ENCODE measurements at regions not wholly inside any gene's neighbourhood (a gene's known extent, or its start where the extent isn't known, plus 50 kb on each side); places are given as distances from the start of the nearest gene placed in this dataset.
"Not testable (repeated sequence)": the region's sequence is repeated elsewhere in the genome, so short reads cannot be mapped to it uniquely, and the experiment has no call there.

- Histone ChIP-seq H3K36me3 (ENCODE audit: control insufficient read depth in 5 of 5, insufficient read depth in 5 of 5, low read length in 5 of 5) (no peaks in the 10 kb centered on the region), H3K9ac (ENCODE audit: low read length in 5 of 5) (no peak overlapping the region), H3K27ac (ENCODE audit: low read depth, low read length) (no peak overlapping the region), H3K9me3 (ENCODE audit: control insufficient read depth in 5 of 5, low read length in 5 of 5) (peaks cover 0 to 3% (median 0%) of the 10 kb centered on the region in 5 donors), H3K4me1 (ENCODE audit: control insufficient read depth in 5 of 5, insufficient read depth in 5 of 5, low read length in 5 of 5) (no peaks in the 10 kb centered on the region), H3K4me3 (ENCODE audit: low read depth in 1 of 5, low read length in 5 of 5) (no peak overlapping the region), H3K27me3 (ENCODE audit: control insufficient read depth in 5 of 5, insufficient read depth in 4 of 5, low read length in 5 of 5) (no peaks in the 10 kb centered on the region)
These were observed 102.9 kb upstream of the ETV1 start for GRCh38 chr7:14092331-14092730.

GRCh38 chr7:14085901-14086300 is 96.4 kb upstream of the ETV1 start:
- Histone ChIP-seq H3K9ac (ENCODE audit: low read length in 5 of 5) (no peak overlapping the region), H3K36me3 (ENCODE audit: control insufficient read depth in 5 of 5, insufficient read depth in 5 of 5, low read length in 5 of 5) (no peaks in the 10 kb centered on the region), H3K4me3 (ENCODE audit: low read depth in 1 of 5, low read length in 5 of 5) (no peak overlapping the region), H3K27ac (ENCODE audit: low read depth, low read length) (no peak overlapping the region), H3K9me3 (ENCODE audit: control insufficient read depth in 5 of 5, low read length in 5 of 5) (peaks cover 0 to 16% (median 12%) of the 10 kb centered on the region in 5 donors), H3K27me3 (ENCODE audit: control insufficient read depth in 5 of 5, insufficient read depth in 4 of 5, low read length in 5 of 5) (no peaks in the 10 kb centered on the region), H3K4me1 (ENCODE audit: control insufficient read depth in 5 of 5, insufficient read depth in 5 of 5, low read length in 5 of 5) (no peaks in the 10 kb centered on the region)

GRCh38 chr7:14083761-14084160 is 94.3 kb upstream of the ETV1 start:
- Histone ChIP-seq H3K27ac (ENCODE audit: low read depth, low read length) (no peak overlapping the region), H3K4me3 (ENCODE audit: low read depth in 1 of 5, low read length in 5 of 5) (no peak overlapping the region), H3K36me3 (ENCODE audit: control insufficient read depth in 5 of 5, insufficient read depth in 5 of 5, low read length in 5 of 5) (no peaks in the 10 kb centered on the region), H3K9me3 (ENCODE audit: control insufficient read depth in 5 of 5, low read length in 5 of 5) (peaks cover 0 to 16% (median 12%) of the 10 kb centered on the region in 5 donors), H3K27me3 (ENCODE audit: control insufficient read depth in 5 of 5, insufficient read depth in 4 of 5, low read length in 5 of 5) (no peaks in the 10 kb centered on the region), H3K9ac (ENCODE audit: low read length in 5 of 5) (no peak overlapping the region), H3K4me1 (ENCODE audit: control insufficient read depth in 5 of 5, insufficient read depth in 5 of 5, low read length in 5 of 5) (no peaks in the 10 kb centered on the region)

DNA sequence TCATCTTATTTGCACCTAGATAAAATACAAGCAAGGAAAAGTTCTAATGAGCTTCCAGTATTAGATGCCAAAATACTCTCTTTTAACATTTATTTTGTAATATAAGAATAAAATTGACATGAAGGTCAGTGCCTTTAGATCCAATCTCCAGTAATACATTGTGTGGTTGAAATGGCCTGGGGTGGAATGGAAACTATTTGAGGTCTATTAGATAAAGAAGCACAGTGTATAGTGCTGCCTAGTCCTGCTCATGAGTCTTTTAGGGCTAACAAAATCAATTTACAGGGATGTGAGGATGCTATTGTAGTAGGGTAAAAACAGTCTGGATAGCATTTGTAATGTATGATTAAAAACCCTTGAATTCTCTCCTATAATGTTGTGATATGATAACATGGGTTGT is 84.5 kb upstream of the ETV1 start:
- no peak overlapping the region for H3K4me3 ChIP-seq (ENCODE audit: low read depth in 1 of 5, low read length in 5 of 5)
- no peaks in the 10 kb centered on the region for H3K27me3 ChIP-seq (ENCODE audit: control insufficient read depth in 5 of 5, insufficient read depth in 4 of 5, low read length in 5 of 5)
- H3K36me3 ChIP-seq (ENCODE audit: control insufficient read depth in 5 of 5, insufficient read depth in 5 of 5, low read length in 5 of 5), result no peaks in the 10 kb centered on the region
- H3K27ac ChIP-seq (ENCODE audit: low read depth, low read length), result peak overlapping the region; percentile 37
- H3K9me3 ChIP-seq (ENCODE audit: control insufficient read depth in 5 of 5, low read length in 5 of 5), result no peaks in the 10 kb centered on the region
- H3K9ac ChIP-seq (ENCODE audit: low read length in 5 of 5), result no peak overlapping the region
- H3K4me1 ChIP-seq (ENCODE audit: control insufficient read depth in 5 of 5, insufficient read depth in 5 of 5, low read length in 5 of 5), result peaks cover 0 to 17% (median 0%) of the 10 kb centered on the region in 5 donors

DNA sequence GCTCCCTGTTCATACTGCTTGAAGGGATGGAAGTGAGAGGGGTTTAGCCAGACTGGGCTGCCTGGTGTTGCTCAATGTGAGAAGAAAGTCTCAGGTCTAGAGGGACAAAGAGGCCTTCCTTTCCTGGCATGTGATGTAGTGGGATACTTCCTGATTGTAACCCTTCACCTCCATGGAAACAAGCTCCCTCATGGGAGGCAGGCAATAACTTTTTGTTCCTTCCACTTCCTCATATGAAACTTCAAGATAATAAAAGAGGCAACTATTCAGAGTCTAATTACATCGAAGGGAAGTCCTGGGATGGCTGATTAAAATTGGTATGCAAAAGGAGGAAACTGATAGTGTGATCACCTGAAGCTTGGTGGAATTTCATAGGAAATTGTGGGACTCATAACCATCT is 84.1 kb upstream of the ETV1 start:
- H3K9ac ChIP-seq (ENCODE audit: low read length in 5 of 5), result no peak overlapping the region
- H3K27me3 ChIP-seq (ENCODE audit: control insufficient read depth in 5 of 5, insufficient read depth in 4 of 5, low read length in 5 of 5), result no peaks in the 10 kb centered on the region
- no peaks in the 10 kb centered on the region for H3K36me3 ChIP-seq (ENCODE audit: control insufficient read depth in 5 of 5, insufficient read depth in 5 of 5, low read length in 5 of 5)
- H3K4me3 ChIP-seq (ENCODE audit: low read depth in 1 of 5, low read length in 5 of 5), result no peak overlapping the region
- H3K4me1 ChIP-seq (ENCODE audit: control insufficient read depth in 5 of 5, insufficient read depth in 5 of 5, low read length in 5 of 5), result peaks cover 0 to 17% (median 0%) of the 10 kb centered on the region in 5 donors
- no peaks in the 10 kb centered on the region for H3K9me3 ChIP-seq (ENCODE audit: control insufficient read depth in 5 of 5, low read length in 5 of 5)
- peak overlapping the region; percentile 37 for H3K27ac ChIP-seq (ENCODE audit: low read depth, low read length)

DNA sequence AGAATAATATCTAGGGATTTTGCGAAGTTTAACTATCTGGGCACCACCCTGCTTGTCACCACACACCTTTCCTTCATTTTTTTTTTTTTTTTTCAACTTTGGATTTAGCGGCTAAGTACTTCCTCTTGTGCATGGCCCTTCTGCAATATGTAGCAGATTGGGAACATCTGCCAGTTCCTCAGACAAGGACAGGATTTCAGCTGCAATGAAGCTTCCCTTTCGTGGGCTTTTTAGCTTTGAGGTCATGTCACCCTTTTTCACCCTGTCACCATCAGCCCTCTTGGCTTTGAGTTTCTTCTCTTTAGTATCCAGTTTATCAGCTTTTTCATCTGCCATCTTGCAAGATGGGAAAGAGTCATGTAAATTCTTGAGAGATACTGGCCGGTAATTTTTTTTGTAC is 81.6 kb upstream of the ETV1 start:
- Histone ChIP-seq H3K9ac (ENCODE audit: low read length in 5 of 5) (no peak overlapping the region), H3K36me3 (ENCODE audit: control insufficient read depth in 5 of 5, insufficient read depth in 5 of 5, low read length in 5 of 5) (no peaks in the 10 kb centered on the region), H3K9me3 (ENCODE audit: control insufficient read depth in 5 of 5, low read length in 5 of 5) (no peaks in the 10 kb centered on the region), H3K27ac (ENCODE audit: low read depth, low read length) (no peak overlapping the region), H3K4me3 (ENCODE audit: low read depth in 1 of 5, low read length in 5 of 5) (no peak overlapping the region), H3K4me1 (ENCODE audit: control insufficient read depth in 5 of 5, insufficient read depth in 5 of 5, low read length in 5 of 5) (peaks cover 0 to 17% (median 0%) of the 10 kb centered on the region in 5 donors), H3K27me3 (ENCODE audit: control insufficient read depth in 5 of 5, insufficient read depth in 4 of 5, low read length in 5 of 5) (no peaks in the 10 kb centered on the region)

DNA sequence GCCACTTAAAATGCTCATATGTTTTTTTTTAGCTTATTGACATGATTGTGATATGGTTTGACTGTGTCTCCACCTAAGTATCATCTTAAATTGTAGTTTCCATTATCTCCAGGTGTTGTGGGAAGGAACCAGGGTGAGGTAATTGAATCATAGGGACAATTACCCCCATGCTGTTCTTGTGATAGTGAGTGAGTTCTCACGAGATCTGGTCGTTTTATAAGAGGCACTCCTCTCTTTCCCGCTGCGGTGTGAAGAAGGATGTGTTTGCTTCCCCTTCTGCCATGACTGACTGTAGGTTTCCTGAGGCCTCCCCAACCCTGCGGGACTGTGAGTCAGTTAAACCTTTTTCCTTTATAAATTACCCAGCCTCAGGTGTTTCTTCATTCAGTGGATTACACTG is 80.5 kb upstream of the ETV1 start:
- Histone ChIP-seq H3K4me1 (ENCODE audit: control insufficient read depth in 5 of 5, insufficient read depth in 5 of 5, low read length in 5 of 5) (peaks cover 0 to 17% (median 0%) of the 10 kb centered on the region in 5 donors), H3K27ac (ENCODE audit: low read depth, low read length) (no peak overlapping the region), H3K9me3 (ENCODE audit: control insufficient read depth in 5 of 5, low read length in 5 of 5) (no peaks in the 10 kb centered on the region), H3K27me3 (ENCODE audit: control insufficient read depth in 5 of 5, insufficient read depth in 4 of 5, low read length in 5 of 5) (no peaks in the 10 kb centered on the region), H3K36me3 (ENCODE audit: control insufficient read depth in 5 of 5, insufficient read depth in 5 of 5, low read length in 5 of 5) (no peaks in the 10 kb centered on the region), H3K9ac (ENCODE audit: low read length in 5 of 5) (no peak overlapping the region), H3K4me3 (ENCODE audit: low read depth in 1 of 5, low read length in 5 of 5) (no peak overlapping the region)

- H3K27me3 ChIP-seq (ENCODE audit: control insufficient read depth in 5 of 5, insufficient read depth in 4 of 5, low read length in 5 of 5); H3K4me1 ChIP-seq (ENCODE audit: control insufficient read depth in 5 of 5, insufficient read depth in 5 of 5, low read length in 5 of 5); H3K27ac ChIP-seq (ENCODE audit: low read depth, low read length); H3K36me3 ChIP-seq (ENCODE audit: control insufficient read depth in 5 of 5, insufficient read depth in 5 of 5, low read length in 5 of 5); H3K9me3 ChIP-seq (ENCODE audit: control insufficient read depth in 5 of 5, low read length in 5 of 5); H3K9ac ChIP-seq (ENCODE audit: low read length in 5 of 5); H3K4me3 ChIP-seq (ENCODE audit: low read depth in 1 of 5, low read length in 5 of 5): not testable (repeated sequence)
These were observed 77.3 kb upstream of the ETV1 start for GRCh38 chr7:14066783-14067182.

GRCh38 chr7:14065286-14065685 is 75.8 kb upstream of the ETV1 start:
- Histone ChIP-seq H3K9ac (ENCODE audit: low read length in 5 of 5) (no peak overlapping the region), H3K36me3 (ENCODE audit: control insufficient read depth in 5 of 5, insufficient read depth in 5 of 5, low read length in 5 of 5) (no peaks in the 10 kb centered on the region), H3K9me3 (ENCODE audit: control insufficient read depth in 5 of 5, low read length in 5 of 5) (no peaks in the 10 kb centered on the region), H3K27me3 (ENCODE audit: control insufficient read depth in 5 of 5, insufficient read depth in 4 of 5, low read length in 5 of 5) (no peaks in the 10 kb centered on the region), H3K4me3 (ENCODE audit: low read depth in 1 of 5, low read length in 5 of 5) (peak overlapping the region in 1 of 5 donors; percentile 32), H3K27ac (ENCODE audit: low read depth, low read length) (no peak overlapping the region), H3K4me1 (ENCODE audit: control insufficient read depth in 5 of 5, insufficient read depth in 5 of 5, low read length in 5 of 5) (no peaks in the 10 kb centered on the region)

DNA sequence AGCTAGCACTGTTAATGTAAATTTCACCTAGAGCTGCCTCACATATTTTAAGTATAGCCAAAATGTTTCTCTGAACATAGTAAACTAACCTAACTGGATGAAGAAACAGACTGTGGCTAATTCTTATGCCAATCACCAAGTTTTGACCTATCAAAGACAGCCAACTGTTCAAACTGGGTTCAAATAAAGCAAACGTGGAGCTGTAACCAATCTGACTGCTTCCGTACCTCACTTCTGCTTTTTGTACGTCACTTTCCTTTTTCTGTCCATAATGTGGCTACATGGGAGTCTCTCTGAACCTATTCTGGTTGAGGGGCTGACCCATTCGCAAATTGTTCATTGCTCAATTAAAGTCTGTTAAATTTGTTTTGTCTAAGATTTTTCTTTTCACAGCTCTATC is 66.3 kb upstream of the ETV1 start:
- no peaks in the 10 kb centered on the region for H3K9me3 ChIP-seq (ENCODE audit: control insufficient read depth in 5 of 5, low read length in 5 of 5)
- H3K4me3 ChIP-seq (ENCODE audit: low read depth in 1 of 5, low read length in 5 of 5), result no peak overlapping the region
- H3K27ac ChIP-seq (ENCODE audit: low read depth, low read length), result no peak overlapping the region
- no peak overlapping the region for H3K9ac ChIP-seq (ENCODE audit: low read length in 5 of 5)
- H3K27me3 ChIP-seq (ENCODE audit: control insufficient read depth in 5 of 5, insufficient read depth in 4 of 5, low read length in 5 of 5), result no peaks in the 10 kb centered on the region
- H3K4me1 ChIP-seq (ENCODE audit: control insufficient read depth in 5 of 5, insufficient read depth in 5 of 5, low read length in 5 of 5), result no peaks in the 10 kb centered on the region
- no peaks in the 10 kb centered on the region for H3K36me3 ChIP-seq (ENCODE audit: control insufficient read depth in 5 of 5, insufficient read depth in 5 of 5, low read length in 5 of 5)

- no peaks in the 10 kb centered on the region for H3K27me3 ChIP-seq (ENCODE audit: control insufficient read depth in 5 of 5, insufficient read depth in 4 of 5, low read length in 5 of 5)
- no peaks in the 10 kb centered on the region for H3K4me1 ChIP-seq (ENCODE audit: control insufficient read depth in 5 of 5, insufficient read depth in 5 of 5, low read length in 5 of 5)
- no peaks in the 10 kb centered on the region for H3K9me3 ChIP-seq (ENCODE audit: control insufficient read depth in 5 of 5, low read length in 5 of 5)
- no peak overlapping the region for H3K4me3 ChIP-seq (ENCODE audit: low read depth in 1 of 5, low read length in 5 of 5)
- H3K27ac ChIP-seq (ENCODE audit: low read depth, low read length), result no peak overlapping the region
- no peak overlapping the region for H3K9ac ChIP-seq (ENCODE audit: low read length in 5 of 5)
- H3K36me3 ChIP-seq (ENCODE audit: control insufficient read depth in 5 of 5, insufficient read depth in 5 of 5, low read length in 5 of 5), result no peaks in the 10 kb centered on the region
These were observed 64.7 kb upstream of the ETV1 start for GRCh38 chr7:14054125-14054524.
